ENCODE measurements at regions not wholly inside any gene's neighbourhood (a gene's known extent, or its start where the extent isn't known, plus 50 kb on each side); places are given as distances from the start of the nearest gene placed in this dataset.

- H3K36me3 ChIP-seq (ENCODE audit: insufficient read depth, low read length) = no peaks in the 10 kb centered on the region
- no peaks in the 10 kb centered on the region for H3K9me3 ChIP-seq (ENCODE audit: low read length)
- H3K27ac ChIP-seq (ENCODE audit: low read depth, low read length, poor library complexity, severe bottlenecking) = no peak overlapping the region
- POLR2A ChIA-PET = interaction anchor here (1.3 kb wide), 1 partner anchor 9 kb away, joined by 3 read pairs; no protein-coding TSS in a partner anchor
- H3K4me3 ChIP-seq (ENCODE audit: low read depth, low read length, poor library complexity, severe bottlenecking) = no peak overlapping the region
- no peaks in the 10 kb centered on the region for H3K79me2 ChIP-seq (ENCODE audit: insufficient read depth, low read depth, low read length)
- no peak for DNase-seq (ENCODE audit: low spot score)
- no TSS peak for BruUV-seq (replicated peaks)
- H2AFZ ChIP-seq (ENCODE audit: low read length) = no peak overlapping the region
- no peaks in the 10 kb centered on the region for H3K9me2 ChIP-seq (ENCODE audit: insufficient read depth, low read length)
- H3K4me2 ChIP-seq (ENCODE audit: low read length) = no peak overlapping the region
- CTCF ChIA-PET (ENCODE audit: unreplicated experiment) = no interaction called here
- no peaks in the 10 kb centered on the region for H3K4me1 ChIP-seq (ENCODE audit: insufficient read depth, low read length, poor library complexity, severe bottlenecking)
- no peaks in the 10 kb centered on the region for H4K20me1 ChIP-seq (ENCODE audit: insufficient read depth, low read length)
- intact Hi-C loops (cut with micrococcal nuclease; ENCODE audit: unreplicated experiment) = no loop called here
- TF ChIP-seq CTCF (conservative IDR thresholded peaks at IDR 0.05; ENCODE audit: low read length) (no peak), EZH2phosphoT487 (IDR thresholded peaks at IDR 0.05; ENCODE audit: borderline replicate concordance, low read depth, low read length) (no peak)
Measured at GRCh38 chr3:107881509-107881908, 209.3 kb downstream of the CD47 start.

DNA sequence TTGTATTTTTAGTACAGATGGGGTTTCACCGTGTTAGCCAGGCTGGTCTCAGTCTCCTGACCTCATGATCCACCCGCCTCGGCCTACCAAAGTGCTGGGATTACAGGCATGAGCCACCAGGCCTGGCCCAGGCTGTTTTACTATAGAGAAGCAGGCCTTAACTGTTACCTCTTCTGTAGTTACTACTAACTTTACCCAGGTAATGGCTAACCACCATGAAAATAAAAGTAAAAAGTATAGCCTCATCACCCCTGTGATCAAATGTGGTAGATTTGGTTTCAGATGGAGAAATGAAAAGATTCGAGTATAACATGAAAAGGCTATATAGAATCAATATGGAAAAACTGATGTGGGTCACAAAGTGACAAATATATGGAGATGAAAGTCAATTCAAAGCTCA is 210.1 kb downstream of the CD47 start:
- BruUV-seq (replicated peaks) = no TSS peak
- DNase-seq (ENCODE audit: low spot score) = no peak
- intact Hi-C loops (cut with micrococcal nuclease; ENCODE audit: unreplicated experiment) = no loop called here
- ChIA-PET CTCF (ENCODE audit: unreplicated experiment) (no interaction called here), POLR2A (interaction anchor here (0.6 to 1.3 kb wide), 2 partner anchors 8 to 368 kb away, joined by 3 read pairs; no protein-coding TSS in a partner anchor)
- Histone ChIP-seq H3K79me2 (ENCODE audit: insufficient read depth, low read depth, low read length) (no peaks in the 10 kb centered on the region), H3K9me2 (ENCODE audit: insufficient read depth, low read length) (no peaks in the 10 kb centered on the region), H2AFZ (ENCODE audit: low read length) (no peak overlapping the region), H3K9me3 (ENCODE audit: low read length) (no peaks in the 10 kb centered on the region), H3K4me3 (ENCODE audit: low read depth, low read length, poor library complexity, severe bottlenecking) (no peak overlapping the region), H3K4me1 (ENCODE audit: insufficient read depth, low read length, poor library complexity, severe bottlenecking) (no peaks in the 10 kb centered on the region), H3K4me2 (ENCODE audit: low read length) (no peak overlapping the region), H4K20me1 (ENCODE audit: insufficient read depth, low read length) (no peaks in the 10 kb centered on the region), H3K36me3 (ENCODE audit: insufficient read depth, low read length) (no peaks in the 10 kb centered on the region), H3K27ac (ENCODE audit: low read depth, low read length, poor library complexity, severe bottlenecking) (no peak overlapping the region)
- TF ChIP-seq EZH2phosphoT487 (IDR thresholded peaks at IDR 0.05; ENCODE audit: borderline replicate concordance, low read depth, low read length) (no peak), CTCF (conservative IDR thresholded peaks at IDR 0.05; ENCODE audit: low read length) (no peak)

- Histone ChIP-seq H3K4me3 (ENCODE audit: low read depth, low read length, poor library complexity, severe bottlenecking) (no peak overlapping the region), H3K9me2 (ENCODE audit: insufficient read depth, low read length) (no peaks in the 10 kb centered on the region), H3K4me2 (ENCODE audit: low read length) (no peak overlapping the region), H3K79me2 (ENCODE audit: insufficient read depth, low read depth, low read length) (no peaks in the 10 kb centered on the region), H3K36me3 (ENCODE audit: insufficient read depth, low read length) (no peaks in the 10 kb centered on the region), H3K4me1 (ENCODE audit: insufficient read depth, low read length, poor library complexity, severe bottlenecking) (no peaks in the 10 kb centered on the region), H3K27ac (ENCODE audit: low read depth, low read length, poor library complexity, severe bottlenecking) (no peak overlapping the region), H3K9me3 (ENCODE audit: low read length) (no peaks in the 10 kb centered on the region), H2AFZ (ENCODE audit: low read length) (no peak overlapping the region), H4K20me1 (ENCODE audit: insufficient read depth, low read length) (no peaks in the 10 kb centered on the region)
- no peak for DNase-seq (ENCODE audit: low spot score)
- no TSS peak for BruUV-seq (replicated peaks)
- ChIA-PET POLR2A (no interaction called here), CTCF (ENCODE audit: unreplicated experiment) (no interaction called here)
- TF ChIP-seq CTCF (conservative IDR thresholded peaks at IDR 0.05; ENCODE audit: low read length) (no peak), EZH2phosphoT487 (IDR thresholded peaks at IDR 0.05; ENCODE audit: borderline replicate concordance, low read depth, low read length) (no peak)
- intact Hi-C loops (cut with micrococcal nuclease; ENCODE audit: unreplicated experiment) = no loop called here
Measured at GRCh38 chr3:107877936-107878335, 212.9 kb downstream of the CD47 start.

Data from OCI-LY7 (cell line).